GM19452 (cell line): ENCODE measurements at regions not wholly inside any gene's neighbourhood (a gene's known extent, or its start where the extent isn't known, plus 50 kb on each side); places are given as distances from the start of the nearest gene placed in this dataset.

Experiments
- ATAC-seq: cut with Tn5 transposase; IDR thresholded peaks from one replicate; pipeline ENCODE4 v1.9.1; 2021; ENCODE audit not compliant: unreplicated experiment

- ATAC-seq, result no peak
These were observed 60.5 kb downstream of the NR2F2 start for GRCh38 chr15:96390986-96391385.

GRCh38 chr15:96392380-96393208, 62.1 kb downstream of the NR2F2 start:
- no peak for ATAC-seq

- no peak for ATAC-seq
These were observed 62.7 kb downstream of the NR2F2 start for GRCh38 chr15:96393209-96393513.

GRCh38 chr15:96395687-96396086, 65.2 kb downstream of the NR2F2 start:
- no peak for ATAC-seq

- no peak for ATAC-seq
These were observed 68.3 kb downstream of the NR2F2 start for GRCh38 chr15:96398776-96399175.

GRCh38 chr15:96402403-96402802, 71.9 kb downstream of the NR2F2 start:
- no peak for ATAC-seq

- no peak for ATAC-seq
These were observed 72.6 kb downstream of the NR2F2 start for GRCh38 chr15:96403071-96403470.

- no peak for ATAC-seq
These were observed 73.4 kb downstream of the NR2F2 start for GRCh38 chr15:96403932-96404331.

- ATAC-seq, result no peak
These were observed 74.1 kb downstream of the NR2F2 start for GRCh38 chr15:96404560-96404959.

GRCh38 chr15:96406291-96406690, 75.8 kb downstream of the NR2F2 start:
- ATAC-seq, result no peak

- ATAC-seq, result no peak
These were observed 76.2 kb downstream of the NR2F2 start for GRCh38 chr15:96406701-96407100.

- ATAC-seq, result no peak
These were observed 77.0 kb downstream of the NR2F2 start for GRCh38 chr15:96407482-96407881.

- ATAC-seq, result no peak
These were observed 78.2 kb downstream of the NR2F2 start for GRCh38 chr15:96408591-96409183.

- no peak for ATAC-seq
These were observed 79.0 kb downstream of the NR2F2 start for GRCh38 chr15:96409215-96410138.

- no peak for ATAC-seq
These were observed 79.9 kb downstream of the NR2F2 start for GRCh38 chr15:96410175-96411055.

- ATAC-seq, result no peak
These were observed 80.8 kb downstream of the NR2F2 start for GRCh38 chr15:96411056-96412031.

- ATAC-seq, result no peak
These were observed 81.8 kb downstream of the NR2F2 start for GRCh38 chr15:96412045-96412905.

GRCh38 chr15:96412906-96413231, 82.4 kb downstream of the NR2F2 start:
- no peak for ATAC-seq

GRCh38 chr15:96413657-96414056, 83.2 kb downstream of the NR2F2 start:
- ATAC-seq, result no peak
